Spleen (tissue), 11 donors: ENCODE measurements at regions not wholly inside any gene's neighbourhood (a gene's known extent, or its start where the extent isn't known, plus 50 kb on each side); places are given as distances from the start of the nearest gene placed in this dataset.

ENCODE experiments used
- DNase-seq: peaks from one replicate; pipeline ENCODE4 v3.0.0-alpha.2; 2020
- H3K27ac ChIP-seq, 8 donors: fragments of 200-600 bp; sonication (generic) in 7 of 8; 1 replicate in 4 of 8; 2 replicates in 4 of 8; pipeline versions ENCODE4 v1.5.0 to v1.8.0; 2016 to 2021; ENCODE audit warnings: inconsistent platforms in 4 of 8, mild to moderate bottlenecking in 4 of 8, moderate library complexity in 1 of 8
- H3K27me3 ChIP-seq, 7 donors: fragments of 200-600 bp; sonication (generic) in 6 of 7; replicated peaks in 1 of 7; 1 replicate in 4 of 7; 2 replicates in 3 of 7; pipeline versions ENCODE4 v1.5.0 to v1.8.0; 2016 to 2021; ENCODE audit warnings: inconsistent platforms in 3 of 7, mild to moderate bottlenecking in 1 of 7
- H3K36me3 ChIP-seq, 6 donors: fragments of 200-600 bp; sonication (generic) in 5 of 6; 1 replicate in 4 of 6; 2 replicates in 2 of 6; pipeline versions ENCODE4 v1.5.0 to v1.8.0; 2016 to 2021; ENCODE audit warnings: inconsistent platforms in 2 of 6
- H3K4me1 ChIP-seq, 6 donors: fragments of 200-600 bp; sonication (generic) in 5 of 6; 1 replicate in 3 of 6; 2 replicates in 3 of 6; pipeline versions ENCODE4 v1.5.0 to v1.8.0; 2016 to 2021; ENCODE audit warnings: inconsistent platforms in 3 of 6
- H3K4me3 ChIP-seq, 8 donors: fragments of 200-600 bp; sonication (generic) in 7 of 8; 1 replicate in 4 of 8; 2 replicates in 4 of 8; pipeline versions ENCODE4 v1.5.0 to v1.8.0; 2016 to 2021; ENCODE audit warnings: inconsistent platforms in 4 of 8, mild to moderate bottlenecking in 4 of 8, moderate library complexity in 2 of 8
- H3K9me3 ChIP-seq, 8 donors: fragments of 200-600 bp; sonication (generic) in 7 of 8; 1 replicate in 4 of 8; 2 replicates in 4 of 8; pipeline versions ENCODE4 v1.5.0 to v1.8.0; 2016 to 2021; ENCODE audit warnings: inconsistent platforms in 4 of 8
- CTCF ChIP-seq, 11 experiments: fragments of 200-600 bp in 7 of 11; fragments of 450-650 bp in 4 of 11; sonication (generic) in 4 of 11; IDR thresholded peaks in 8 of 11; conservative IDR thresholded peaks in 3 of 11; 1 replicate in 7 of 11; 2 replicates in 4 of 11; pipeline versions ENCODE4 v1.4.0 to v1.8.0; 2016 to 2021; ENCODE audit warnings: antibody characterized with exemption in 11 of 11, inconsistent platforms in 4 of 11, mild to moderate bottlenecking in 1 of 11
- POLR2A ChIP-seq, 3 donors: fragments of 450-650 bp; IDR thresholded peaks; one replicate each; pipeline ENCODE4 v1.5.1; 2017; ENCODE audit warnings: antibody characterized with exemption in 3 of 3, mild to moderate bottlenecking in 1 of 3
- POLR2AphosphoS5 ChIP-seq, 3 donors: sonication (generic); formaldehyde crosslinking; IDR thresholded peaks; one replicate each; pipeline ENCODE4 v1.5.1; 2017; ENCODE audit warnings: antibody characterized with exemption in 3 of 3
- WGBS, 5 donors: extraction: QIAGEN DNeasy Blood & Tissue Kit in 3 of 5; methylation state at CpG; one replicate each; pipeline versions ENCODE4 v1.1.5 to v1.1.7; 2013 to 2018; 5-methylcytosine and 5-hydroxymethylcytosine counted together
- intact Hi-C: fragments of 100-400 bp; cut with DNase I; formaldehyde crosslinking; loops from one replicate; pipeline ENCODE4 v1.15.0; 2023; ENCODE audit warnings: low total_unique reads
- donor health status: healthy with polysubstance abuse.
- donor health status: DM: no; HTN: no; CAD: no; lungs with moderate emphysema.
- donor health status: DM: no; HTN: no; CAD: no.
- donor health status: Bipolar disorder and iron deficiency.
- donor health status: healthy.
- donor health status: DM: no; HTN: no; CAD: no.
- donor health status: DM: yes; HTN: yes; CAD: no.

GRCh38 chr1:182127656-182128055 lies 66.1 kb upstream of the ZNF648 start:
- no peak for DNase-seq
- Histone ChIP-seq H3K27ac (no peak overlapping the region), H3K36me3 (no peaks in the 10 kb centered on the region), H3K4me1 (no peaks in the 10 kb centered on the region), H3K27me3 (no peaks in the 10 kb centered on the region), H3K9me3 (peaks cover 0 to under 1% (median 0%) of the 10 kb centered on the region in 8 donors), H3K4me3 (no peak overlapping the region)
- TF ChIP-seq CTCF (IDR thresholded peaks at IDR 0.05 in 8 of 11, conservative IDR thresholded peaks at IDR 0.05 in 3 of 11), result no peak
- no peak for TF ChIP-seq POLR2AphosphoS5 (IDR thresholded peaks at IDR 0.05)
- WGBS, 5 donors, result 83 to 98% (median 88%) methylated on average over 3 of the region's 3 CpGs
- intact Hi-C loops, result no loop called here

GRCh38 chr1:182126272-182126800 lies 64.8 kb upstream of the ZNF648 start:
- no peaks in the 10 kb centered on the region for H3K36me3 ChIP-seq
- H3K9me3 ChIP-seq, result no peaks in the 10 kb centered on the region
- H3K4me3 ChIP-seq, result no peak overlapping the region
- no peak overlapping the region for H3K27ac ChIP-seq
- TF ChIP-seq POLR2AphosphoS5 (IDR thresholded peaks at IDR 0.05) (no peak), CTCF (IDR thresholded peaks at IDR 0.05 in 8 of 11, conservative IDR thresholded peaks at IDR 0.05 in 3 of 11) (no peak), POLR2A (IDR thresholded peaks at IDR 0.05) (no peak)
- no peaks in the 10 kb centered on the region for H3K4me1 ChIP-seq
- intact Hi-C loops, result no loop called here
- 81 to 92% (median 84%) methylated on average over 2 of the region's 2 CpGs for WGBS, 5 donors
- H3K27me3 ChIP-seq, result no peaks in the 10 kb centered on the region
- DNase-seq, result no peak

GRCh38 chr1:182122913-182123260 lies 61.4 kb upstream of the ZNF648 start:
- no peak overlapping the region for H3K4me3 ChIP-seq

GRCh38 chr1:182122256-182122912 lies 60.9 kb upstream of the ZNF648 start:
- no peaks in the 10 kb centered on the region for H3K36me3 ChIP-seq
- 74 to 89% (median 77%) methylated on average over 1 of the region's 1 CpG for WGBS, 5 donors
- no peaks in the 10 kb centered on the region for H3K9me3 ChIP-seq
- TF ChIP-seq POLR2A (IDR thresholded peaks at IDR 0.05), result no peak
- H3K27me3 ChIP-seq, result no peaks in the 10 kb centered on the region
- H3K4me1 ChIP-seq, result no peaks in the 10 kb centered on the region
- H3K4me3 ChIP-seq, result no peak overlapping the region
- no peak for DNase-seq
- intact Hi-C loops, result no loop called here
- no peak overlapping the region for H3K27ac ChIP-seq

More at GRCh38 chr1:182122913-182123260, 61.4 kb upstream of the ZNF648 start:
- intact Hi-C loops, result no loop called here
- Histone ChIP-seq H3K9me3 (no peaks in the 10 kb centered on the region), H3K27ac (no peak overlapping the region), H3K36me3 (no peaks in the 10 kb centered on the region), H3K27me3 (no peaks in the 10 kb centered on the region), H3K4me1 (no peaks in the 10 kb centered on the region)
- no peak for DNase-seq
- no peak for TF ChIP-seq POLR2A (IDR thresholded peaks at IDR 0.05)
- no peak for TF ChIP-seq POLR2AphosphoS5 (IDR thresholded peaks at IDR 0.05)
- no peak for TF ChIP-seq CTCF (IDR thresholded peaks at IDR 0.05 in 8 of 11, conservative IDR thresholded peaks at IDR 0.05 in 3 of 11)
